SK-N-SH treated with all-trans-retinoic acid at 6 μM for 48 hours (cell line): ENCODE measurements at regions not wholly inside any gene's neighbourhood (a gene's known extent, or its start where the extent isn't known, plus 50 kb on each side); places are given as distances from the start of the nearest gene placed in this dataset.
"Not testable (repeated sequence)": the region's sequence is repeated elsewhere in the genome, so short reads cannot be mapped to it uniquely, and the experiment has no call there.

Experiments used
- ATAC-seq: fragments of 200-7000 bp; cut with Tn5 transposase; 3 replicates; pipeline ENCODE4 v1.9.1; 2020; ENCODE audit warnings: mild to moderate bottlenecking, moderate library complexity
- ARNTL ChIP-seq: fragments of 450-650 bp; formaldehyde crosslinking; IDR thresholded peaks from 2 replicates; pipeline ENCODE4 v1.5.0; 2020; ENCODE audit warnings: low read depth, mild to moderate bottlenecking, moderate library complexity, borderline replicate concordance
- BACH2 ChIP-seq: fragments of 250-450 bp; sonication (Bioruptor Pico); IDR thresholded peaks from 2 replicates; pipeline ENCODE4 v1.9.0; 2021; ENCODE audit warnings: mild to moderate bottlenecking, borderline replicate concordance
- CSDC2 ChIP-seq: fragments of 250-450 bp; sonication (Bioruptor Pico); IDR thresholded peaks from 2 replicates; pipeline ENCODE4 v1.5.0; 2020; ENCODE audit warnings: mild to moderate bottlenecking, moderate library complexity
- ESRRG ChIP-seq: fragments of 250-450 bp; sonication (Bioruptor Pico); IDR thresholded peaks from 2 replicates; pipeline ENCODE4 v1.6.1; 2021; ENCODE audit warnings: mild to moderate bottlenecking
- GLIS3 ChIP-seq: fragments of 250-450 bp; sonication (Bioruptor Pico); IDR thresholded peaks from 2 replicates; pipeline ENCODE4 v1.5.0; 2020; ENCODE audit warnings: mild to moderate bottlenecking, moderate library complexity
- ISL1 ChIP-seq: fragments of 250-450 bp; sonication (Bioruptor Pico); IDR thresholded peaks from 2 replicates; pipeline ENCODE4 v2.1.2; 2022; ENCODE audit warnings: mild to moderate bottlenecking, moderate library complexity
- OSR1 ChIP-seq: fragments of 250-450 bp; sonication (Bioruptor Pico); IDR thresholded peaks from 2 replicates; pipeline ENCODE4 v1.8.0; 2022; ENCODE audit warnings: moderate library complexity, mild to moderate bottlenecking, inconsistent platforms
- PPARA ChIP-seq: fragments of 250-450 bp; sonication (Bioruptor Pico); IDR thresholded peaks from 2 replicates; pipeline ENCODE4 v1.5.0; 2020; ENCODE audit warnings: mild to moderate bottlenecking, borderline replicate concordance
- SNAI2 ChIP-seq: fragments of 250-450 bp; sonication (Bioruptor Pico); IDR thresholded peaks from 2 replicates; pipeline ENCODE4 v1.5.0; 2020; ENCODE audit warnings: mild to moderate bottlenecking, moderate library complexity
- TOX ChIP-seq: fragments of 250-450 bp; sonication (Bioruptor Pico); IDR thresholded peaks from 2 replicates; pipeline ENCODE4 v1.8.0; 2021; ENCODE audit warnings: mild to moderate bottlenecking, moderate library complexity, borderline replicate concordance
- ZC3H10 ChIP-seq: fragments of 250-450 bp; sonication (Bioruptor Pico); IDR thresholded peaks from 2 replicates; pipeline ENCODE4 v1.5.1; 2021; ENCODE audit warnings: mild to moderate bottlenecking, moderate library complexity
- ZFP30 ChIP-seq: fragments of 450-650 bp; formaldehyde crosslinking; IDR thresholded peaks from 2 replicates; pipeline ENCODE4 v1.5.0; 2022; ENCODE audit warnings: mild to moderate bottlenecking, moderate library complexity
- ZNF565 ChIP-seq: fragments of 450-650 bp; formaldehyde crosslinking; conservative IDR thresholded peaks from 2 replicates; pipeline ENCODE4 v1.5.0; 2020; ENCODE audit warnings: low read depth, mild to moderate bottlenecking, moderate library complexity
- ZNF70 ChIP-seq: fragments of 450-650 bp; formaldehyde crosslinking; IDR thresholded peaks from 2 replicates; pipeline ENCODE4 v1.5.0; 2020; ENCODE audit warnings: mild to moderate bottlenecking, moderate library complexity
- ZNF8 ChIP-seq: fragments of 450-650 bp; formaldehyde crosslinking; IDR thresholded peaks from 2 replicates; pipeline ENCODE4 v1.5.0; 2020; ENCODE audit warnings: mild to moderate bottlenecking, moderate library complexity
- TF ChIP-seq, protein P1 (sequence below): fragments of 250-450 bp; sonication (Bioruptor Pico); IDR thresholded peaks from 2 replicates; pipeline ENCODE4 v1.5.0; 2020; ENCODE audit warnings: mild to moderate bottlenecking, moderate library complexity
- TF ChIP-seq, protein P2 (sequence below): fragments of 250-450 bp; sonication (Bioruptor Pico); IDR thresholded peaks from 2 replicates; pipeline ENCODE4 v1.5.1; 2021; ENCODE audit warnings: mild to moderate bottlenecking, moderate library complexity
- TF ChIP-seq, protein P3 (sequence below): fragments of 250-450 bp; sonication (Bioruptor Pico); IDR thresholded peaks from 2 replicates; pipeline ENCODE4 v1.8.0; 2020; ENCODE audit warnings: mild to moderate bottlenecking, moderate library complexity, borderline replicate concordance

DNA sequence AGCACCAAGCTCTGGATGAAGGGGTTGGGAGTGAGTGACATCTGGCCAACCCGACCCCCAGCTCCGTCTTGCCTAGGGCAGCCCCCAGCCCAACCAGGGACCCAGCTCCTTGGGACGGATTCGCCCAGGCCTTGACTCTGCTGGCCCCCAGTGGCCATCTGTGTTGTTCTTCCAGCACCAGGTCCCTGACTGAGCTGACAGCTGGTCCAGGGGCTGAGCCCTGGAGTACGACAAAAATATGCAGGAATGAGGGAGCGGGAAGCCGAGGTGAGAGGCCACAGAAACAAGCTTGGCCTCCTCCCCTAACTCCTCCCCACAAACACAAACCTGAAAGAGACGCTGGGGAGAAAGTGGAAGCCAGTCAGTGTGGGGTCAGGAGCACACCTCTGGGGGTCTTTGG is 55.0 kb upstream of the PAX7 start:
- ATAC-seq: peak; percentile 79
- TF ChIP-seq TOX: no peak
- no peak for TF ChIP-seq BACH2 (CRISPR knock-in tag)
- TF ChIP-seq ZNF565: no peak
- TF ChIP-seq, protein P1, sequence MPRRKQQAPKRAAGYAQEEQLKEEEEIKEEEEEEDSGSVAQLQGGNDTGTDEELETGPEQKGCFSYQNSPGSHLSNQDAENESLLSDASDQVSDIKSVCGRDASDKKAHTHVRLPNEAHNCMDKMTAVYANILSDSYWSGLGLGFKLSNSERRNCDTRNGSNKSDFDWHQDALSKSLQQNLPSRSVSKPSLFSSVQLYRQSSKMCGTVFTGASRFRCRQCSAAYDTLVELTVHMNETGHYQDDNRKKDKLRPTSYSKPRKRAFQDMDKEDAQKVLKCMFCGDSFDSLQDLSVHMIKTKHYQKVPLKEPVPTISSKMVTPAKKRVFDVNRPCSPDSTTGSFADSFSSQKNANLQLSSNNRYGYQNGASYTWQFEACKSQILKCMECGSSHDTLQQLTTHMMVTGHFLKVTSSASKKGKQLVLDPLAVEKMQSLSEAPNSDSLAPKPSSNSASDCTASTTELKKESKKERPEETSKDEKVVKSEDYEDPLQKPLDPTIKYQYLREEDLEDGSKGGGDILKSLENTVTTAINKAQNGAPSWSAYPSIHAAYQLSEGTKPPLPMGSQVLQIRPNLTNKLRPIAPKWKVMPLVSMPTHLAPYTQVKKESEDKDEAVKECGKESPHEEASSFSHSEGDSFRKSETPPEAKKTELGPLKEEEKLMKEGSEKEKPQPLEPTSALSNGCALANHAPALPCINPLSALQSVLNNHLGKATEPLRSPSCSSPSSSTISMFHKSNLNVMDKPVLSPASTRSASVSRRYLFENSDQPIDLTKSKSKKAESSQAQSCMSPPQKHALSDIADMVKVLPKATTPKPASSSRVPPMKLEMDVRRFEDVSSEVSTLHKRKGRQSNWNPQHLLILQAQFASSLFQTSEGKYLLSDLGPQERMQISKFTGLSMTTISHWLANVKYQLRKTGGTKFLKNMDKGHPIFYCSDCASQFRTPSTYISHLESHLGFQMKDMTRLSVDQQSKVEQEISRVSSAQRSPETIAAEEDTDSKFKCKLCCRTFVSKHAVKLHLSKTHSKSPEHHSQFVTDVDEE (CRISPR knock-in tag): no peak
- no peak for TF ChIP-seq CSDC2 (CRISPR knock-in tag)
- TF ChIP-seq ZC3H10 (CRISPR knock-in tag): no peak
- no peak for TF ChIP-seq ZNF70 (CRISPR knock-in tag)
- TF ChIP-seq ZNF8 (CRISPR knock-in tag): no peak

DNA sequence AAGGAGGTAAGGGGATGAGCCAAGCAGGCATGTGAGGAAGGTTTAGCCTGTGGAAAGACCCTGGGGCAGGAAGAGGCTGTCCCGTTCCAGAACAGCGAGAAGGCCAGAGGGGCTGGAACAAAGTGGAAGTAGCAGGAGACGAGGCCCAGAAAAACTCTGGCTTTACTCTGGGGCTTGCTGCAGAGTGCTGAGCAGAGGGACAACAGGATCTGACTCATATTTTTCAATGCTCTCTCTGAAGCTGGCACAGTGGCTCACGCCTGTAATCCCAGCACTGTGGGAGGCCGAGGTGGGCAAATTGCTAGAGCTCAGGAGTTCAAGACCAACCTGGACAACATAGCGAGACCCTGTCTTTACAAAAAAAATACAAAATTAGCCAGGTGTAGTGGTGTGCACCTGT is 52.4 kb upstream of the PAX7 start:
- no peak for TF ChIP-seq ZC3H10 (CRISPR knock-in tag)
- no peak for TF ChIP-seq ZNF8 (CRISPR knock-in tag)
- TF ChIP-seq ZNF565: no peak
- no peak for TF ChIP-seq CSDC2 (CRISPR knock-in tag)
- no peak for TF ChIP-seq ZNF70 (CRISPR knock-in tag)
- no peak for TF ChIP-seq ISL1
- no peak for TF ChIP-seq SNAI2
- no peak for TF ChIP-seq TOX
- TF ChIP-seq, protein P2, sequence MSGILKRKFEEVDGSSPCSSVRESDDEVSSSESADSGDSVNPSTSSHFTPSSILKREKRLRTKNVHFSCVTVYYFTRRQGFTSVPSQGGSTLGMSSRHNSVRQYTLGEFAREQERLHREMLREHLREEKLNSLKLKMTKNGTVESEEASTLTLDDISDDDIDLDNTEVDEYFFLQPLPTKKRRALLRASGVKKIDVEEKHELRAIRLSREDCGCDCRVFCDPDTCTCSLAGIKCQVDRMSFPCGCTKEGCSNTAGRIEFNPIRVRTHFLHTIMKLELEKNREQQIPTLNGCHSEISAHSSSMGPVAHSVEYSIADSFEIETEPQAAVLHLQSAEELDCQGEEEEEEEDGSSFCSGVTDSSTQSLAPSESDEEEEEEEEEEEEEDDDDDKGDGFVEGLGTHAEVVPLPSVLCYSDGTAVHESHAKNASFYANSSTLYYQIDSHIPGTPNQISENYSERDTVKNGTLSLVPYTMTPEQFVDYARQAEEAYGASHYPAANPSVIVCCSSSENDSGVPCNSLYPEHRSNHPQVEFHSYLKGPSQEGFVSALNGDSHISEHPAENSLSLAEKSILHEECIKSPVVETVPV: no peak
- no peak for TF ChIP-seq OSR1 (CRISPR knock-in tag)
- no peak for TF ChIP-seq PPARA (CRISPR knock-in tag)
- no peak for TF ChIP-seq GLIS3 (CRISPR knock-in tag)
- no peak for TF ChIP-seq ZFP30 (CRISPR knock-in tag)
- ATAC-seq: no peak

DNA sequence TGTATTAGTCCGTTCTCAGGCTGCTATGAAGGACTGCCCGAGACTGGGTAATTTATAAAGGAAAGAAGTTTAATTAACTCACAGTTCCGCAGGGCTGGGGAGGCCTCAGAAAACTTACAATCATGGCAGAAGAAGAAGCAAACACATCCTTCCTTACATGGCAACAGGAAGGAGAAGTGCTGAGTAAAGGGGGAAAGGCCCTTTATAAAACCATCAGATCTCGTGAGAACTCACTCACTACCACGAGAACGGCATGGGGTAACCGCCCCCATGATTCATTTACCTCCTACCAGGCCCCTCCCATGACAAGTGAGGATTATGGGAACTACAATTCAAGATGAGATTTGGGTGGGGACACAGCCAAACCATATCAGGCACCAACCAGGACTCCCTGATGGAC is 51.4 kb upstream of the PAX7 start:
- not testable (repeated sequence) for ATAC-seq

DNA sequence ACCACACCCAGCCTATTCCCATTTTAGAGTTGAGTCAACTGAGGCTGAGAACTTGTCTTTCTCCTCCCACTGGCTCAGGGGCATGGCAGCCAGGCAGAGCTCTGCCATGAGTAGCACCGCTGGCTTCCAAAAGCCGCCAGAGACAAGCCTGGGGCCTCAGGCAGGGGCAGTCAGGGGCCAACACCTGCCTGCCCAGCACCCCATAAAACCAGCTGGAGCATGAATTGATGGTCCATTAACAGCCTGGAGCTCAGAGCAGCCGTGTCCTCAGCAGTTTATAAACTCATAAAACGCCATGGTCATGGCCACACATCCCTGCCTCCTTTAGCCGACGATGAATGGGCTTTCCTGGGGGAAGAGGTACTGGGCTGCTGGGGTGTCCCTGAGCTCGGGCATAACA is 50.6 kb upstream of the PAX7 start:
- no peak for TF ChIP-seq ESRRG (CRISPR knock-in tag)
- no peak for TF ChIP-seq BACH2 (CRISPR knock-in tag)
- no peak for TF ChIP-seq CSDC2 (CRISPR knock-in tag)
- TF ChIP-seq ZFP30 (CRISPR knock-in tag): no peak
- no peak for TF ChIP-seq ARNTL (CRISPR knock-in tag)
- TF ChIP-seq, protein P3, sequence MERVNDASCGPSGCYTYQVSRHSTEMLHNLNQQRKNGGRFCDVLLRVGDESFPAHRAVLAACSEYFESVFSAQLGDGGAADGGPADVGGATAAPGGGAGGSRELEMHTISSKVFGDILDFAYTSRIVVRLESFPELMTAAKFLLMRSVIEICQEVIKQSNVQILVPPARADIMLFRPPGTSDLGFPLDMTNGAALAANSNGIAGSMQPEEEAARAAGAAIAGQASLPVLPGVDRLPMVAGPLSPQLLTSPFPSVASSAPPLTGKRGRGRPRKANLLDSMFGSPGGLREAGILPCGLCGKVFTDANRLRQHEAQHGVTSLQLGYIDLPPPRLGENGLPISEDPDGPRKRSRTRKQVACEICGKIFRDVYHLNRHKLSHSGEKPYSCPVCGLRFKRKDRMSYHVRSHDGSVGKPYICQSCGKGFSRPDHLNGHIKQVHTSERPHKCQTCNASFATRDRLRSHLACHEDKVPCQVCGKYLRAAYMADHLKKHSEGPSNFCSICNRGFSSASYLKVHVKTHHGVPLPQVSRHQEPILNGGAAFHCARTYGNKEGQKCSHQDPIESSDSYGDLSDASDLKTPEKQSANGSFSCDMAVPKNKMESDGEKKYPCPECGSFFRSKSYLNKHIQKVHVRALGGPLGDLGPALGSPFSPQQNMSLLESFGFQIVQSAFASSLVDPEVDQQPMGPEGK (CRISPR knock-in tag): no peak
- TF ChIP-seq, protein P1 (CRISPR knock-in tag): no peak
- TF ChIP-seq SNAI2: no peak
- no peak for TF ChIP-seq ZC3H10 (CRISPR knock-in tag)
- no peak for TF ChIP-seq PPARA (CRISPR knock-in tag)
- no peak for ATAC-seq
